ENCODE measurements at regions not wholly inside any gene's neighbourhood (a gene's known extent, or its start where the extent isn't known, plus 50 kb on each side); places are given as distances from the start of the nearest gene placed in this dataset.

DNA sequence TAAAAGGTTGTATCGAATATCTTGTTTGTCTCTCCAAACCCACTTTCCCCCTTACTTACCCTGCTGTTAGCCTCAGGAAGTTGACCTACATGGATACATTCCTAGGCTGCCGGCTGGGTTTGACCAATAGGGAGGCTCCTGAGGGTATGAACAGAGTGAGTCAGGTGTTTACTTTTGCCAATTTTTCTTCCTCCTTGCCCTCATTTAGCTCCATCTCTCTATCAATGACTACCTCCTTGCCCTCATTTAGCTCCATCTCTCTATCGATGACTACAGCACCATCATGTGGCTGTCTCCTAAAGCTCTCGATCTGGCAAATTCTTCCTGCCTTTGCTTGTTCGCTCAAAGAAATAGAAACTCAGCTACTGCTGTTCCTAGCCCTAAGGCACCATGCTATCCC lies 571.9 kb upstream of the CRIM1 start:
- DNase-seq (ENCODE audit: low spot score): no peak
- Mint-ChIP-seq H3K4me3 (ENCODE audit: unreplicated experiment) (no peak overlapping the region), H3K4me1 (ENCODE audit: low read depth) (no peaks in the 10 kb centered on the region), H3K9me3 (ENCODE audit: low read depth) (peaks cover 7% of the 10 kb centered on the region), H3K27me3 (ENCODE audit: low read depth) (peaks cover 4% of the 10 kb centered on the region), H3K36me3 (ENCODE audit: low read depth) (no peaks in the 10 kb centered on the region), H3K27ac (ENCODE audit: unreplicated experiment) (no peak overlapping the region)
- TF ChIP-seq, protein P1, sequence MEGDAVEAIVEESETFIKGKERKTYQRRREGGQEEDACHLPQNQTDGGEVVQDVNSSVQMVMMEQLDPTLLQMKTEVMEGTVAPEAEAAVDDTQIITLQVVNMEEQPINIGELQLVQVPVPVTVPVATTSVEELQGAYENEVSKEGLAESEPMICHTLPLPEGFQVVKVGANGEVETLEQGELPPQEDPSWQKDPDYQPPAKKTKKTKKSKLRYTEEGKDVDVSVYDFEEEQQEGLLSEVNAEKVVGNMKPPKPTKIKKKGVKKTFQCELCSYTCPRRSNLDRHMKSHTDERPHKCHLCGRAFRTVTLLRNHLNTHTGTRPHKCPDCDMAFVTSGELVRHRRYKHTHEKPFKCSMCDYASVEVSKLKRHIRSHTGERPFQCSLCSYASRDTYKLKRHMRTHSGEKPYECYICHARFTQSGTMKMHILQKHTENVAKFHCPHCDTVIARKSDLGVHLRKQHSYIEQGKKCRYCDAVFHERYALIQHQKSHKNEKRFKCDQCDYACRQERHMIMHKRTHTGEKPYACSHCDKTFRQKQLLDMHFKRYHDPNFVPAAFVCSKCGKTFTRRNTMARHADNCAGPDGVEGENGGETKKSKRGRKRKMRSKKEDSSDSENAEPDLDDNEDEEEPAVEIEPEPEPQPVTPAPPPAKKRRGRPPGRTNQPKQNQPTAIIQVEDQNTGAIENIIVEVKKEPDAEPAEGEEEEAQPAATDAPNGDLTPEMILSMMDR (IDR thresholded peaks at IDR 0.05): no peak

GRCh38 chr2:35741556-35741955 lies 614.0 kb upstream of the CRIM1 start:
- no peak overlapping the region for H3K4me3 Mint-ChIP-seq (ENCODE audit: unreplicated experiment)
- peaks cover 14% of the 10 kb centered on the region for H3K27me3 Mint-ChIP-seq (ENCODE audit: low read depth)
- TF ChIP-seq, protein P1 (IDR thresholded peaks at IDR 0.05): no peak
- H3K36me3 Mint-ChIP-seq (ENCODE audit: low read depth): no peaks in the 10 kb centered on the region
- no peak for DNase-seq (ENCODE audit: low spot score)
- peaks cover 9% of the 10 kb centered on the region for H3K9me3 Mint-ChIP-seq (ENCODE audit: low read depth)
- H3K27ac Mint-ChIP-seq (ENCODE audit: unreplicated experiment): no peak overlapping the region
- no peaks in the 10 kb centered on the region for H3K4me1 Mint-ChIP-seq (ENCODE audit: low read depth)

DNA sequence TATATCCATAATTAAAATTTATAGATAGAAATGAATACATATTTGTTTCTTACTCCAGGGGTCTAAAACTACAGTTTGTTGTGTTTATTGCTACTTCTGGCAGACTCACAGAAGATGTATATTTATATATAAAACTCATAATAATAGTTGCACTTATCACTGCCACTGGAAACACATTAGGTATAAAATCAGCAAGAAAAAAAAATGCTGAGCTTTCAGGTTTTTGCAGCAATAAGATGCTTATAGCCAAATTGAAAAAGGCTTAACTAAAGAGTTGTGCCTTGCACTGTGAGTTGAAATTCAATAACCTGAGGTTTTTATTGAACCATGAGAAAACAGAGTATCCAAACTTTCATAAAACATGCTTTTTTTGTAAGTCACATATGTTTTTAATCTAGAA lies 623.9 kb upstream of the CRIM1 start:
- no peak overlapping the region for H3K27ac Mint-ChIP-seq (ENCODE audit: unreplicated experiment)
- H3K27me3 Mint-ChIP-seq (ENCODE audit: low read depth): peaks cover 20% of the 10 kb centered on the region
- H3K4me1 Mint-ChIP-seq (ENCODE audit: low read depth): no peaks in the 10 kb centered on the region
- no peak for DNase-seq (ENCODE audit: low spot score)
- TF ChIP-seq, protein P1 (IDR thresholded peaks at IDR 0.05): no peak
- no peaks in the 10 kb centered on the region for H3K36me3 Mint-ChIP-seq (ENCODE audit: low read depth)
- no peaks in the 10 kb centered on the region for H3K9me3 Mint-ChIP-seq (ENCODE audit: low read depth)
- H3K4me3 Mint-ChIP-seq (ENCODE audit: unreplicated experiment): no peak overlapping the region

- Mint-ChIP-seq H3K9me3 (ENCODE audit: low read depth) (no peaks in the 10 kb centered on the region), H3K27ac (ENCODE audit: unreplicated experiment) (no peak overlapping the region), H3K4me1 (ENCODE audit: low read depth) (no peaks in the 10 kb centered on the region), H3K27me3 (ENCODE audit: low read depth) (peaks cover 20% of the 10 kb centered on the region), H3K36me3 (ENCODE audit: low read depth) (no peaks in the 10 kb centered on the region), H3K4me3 (ENCODE audit: unreplicated experiment) (no peak overlapping the region)
- no peak for DNase-seq (ENCODE audit: low spot score)
- TF ChIP-seq, protein P1 (IDR thresholded peaks at IDR 0.05): no peak
These were observed 640.7 kb upstream of the CRIM1 start for GRCh38 chr2:35714883-35715282.

- TF ChIP-seq, protein P1 (IDR thresholded peaks at IDR 0.05): no peak
- DNase-seq (ENCODE audit: low spot score): no peak
- Mint-ChIP-seq H3K9me3 (ENCODE audit: low read depth) (no peaks in the 10 kb centered on the region), H3K27ac (ENCODE audit: unreplicated experiment) (no peak overlapping the region), H3K36me3 (ENCODE audit: low read depth) (no peaks in the 10 kb centered on the region), H3K4me1 (ENCODE audit: low read depth) (no peaks in the 10 kb centered on the region), H3K4me3 (ENCODE audit: unreplicated experiment) (no peak overlapping the region), H3K27me3 (ENCODE audit: low read depth) (peaks cover 12% of the 10 kb centered on the region)
These were observed 647.1 kb upstream of the CRIM1 start for GRCh38 chr2:35708411-35708923.
